Stomach (tissue), 8 donors: ENCODE measurements at regions not wholly inside any gene's neighbourhood (a gene's known extent, or its start where the extent isn't known, plus 50 kb on each side); places are given as distances from the start of the nearest gene placed in this dataset.
"Not testable (repeated sequence)": the region's sequence is repeated elsewhere in the genome, so short reads cannot be mapped to it uniquely, and the experiment has no call there.

Source experiments
- DNase-seq, 2 donors: peaks; one replicate each; pipeline versions ENCODE4 v3.0.0 to v3.0.0-alpha.2; 2013 to 2019
- H3K27ac ChIP-seq, 5 donors: fragments of 200-600 bp in 4 of 5; sonication (generic) in 4 of 5; one replicate each; pipeline ENCODE4 v1.5.1; 2013 to 2019; ENCODE audit warnings: mild to moderate bottlenecking in 1 of 5, moderate library complexity in 1 of 5
- H3K27me3 ChIP-seq, 3 donors: fragments of 200-600 bp; sonication (generic); one replicate each; pipeline ENCODE4 v1.5.1; 2017 to 2019; ENCODE audit warnings: mixed run types in 1 of 3
- H3K36me3 ChIP-seq, 4 donors: fragments of 200-600 bp; sonication (generic); 1 replicate in 3 of 4; 2 replicates in 1 of 4; pipeline ENCODE4 v1.5.1; 2016 to 2019
- H3K4me1 ChIP-seq, 4 donors: fragments of 200-600 bp; sonication (generic); one replicate each; pipeline ENCODE4 v1.5.1; 2016 to 2019
- H3K4me3 ChIP-seq, 4 donors: fragments of 200-600 bp; sonication (generic) in 3 of 4; one replicate each; pipeline ENCODE4 v1.5.1; 2016 to 2019; ENCODE audit warnings: mild to moderate bottlenecking in 1 of 4
- H3K9me3 ChIP-seq, 4 donors: fragments of 200-600 bp; sonication (generic); one replicate each; pipeline ENCODE4 v1.5.1; 2016 to 2019
- CTCF ChIP-seq, 7 experiments: fragments of 450-650 bp in 4 of 7; fragments of 200-600 bp in 3 of 7; sonication (generic) in 3 of 7; IDR thresholded peaks; one replicate each; pipeline ENCODE4 v1.5.1; 2016 to 2019; ENCODE audit warnings: antibody characterized with exemption in 7 of 7, control low read depth in 2 of 7, mild to moderate bottlenecking in 1 of 7
- EP300 ChIP-seq: sonication (generic); formaldehyde crosslinking; IDR thresholded peaks from one replicate; pipeline ENCODE4 v1.6.1; 2017; ENCODE audit warnings: antibody characterized with exemption
- POLR2A ChIP-seq, 4 donors: fragments of 450-650 bp; IDR thresholded peaks; one replicate each; pipeline ENCODE4 v1.6.1; 2016; ENCODE audit warnings: antibody characterized with exemption in 4 of 4, control low read depth in 2 of 4, mild to moderate bottlenecking in 1 of 4, moderate library complexity in 1 of 4
- POLR2AphosphoS5 ChIP-seq, 3 donors: sonication (generic); formaldehyde crosslinking; IDR thresholded peaks; one replicate each; pipeline ENCODE4 v1.6.1; 2016; ENCODE audit warnings: antibody characterized with exemption in 3 of 3
- WGBS, 5 donors: extraction: QIAGEN DNeasy Blood & Tissue Kit in 3 of 5; methylation state at CpG; one replicate each; pipeline versions ENCODE4 v1.1.5 to v1.1.7; 2013 to 2018; 5-methylcytosine and 5-hydroxymethylcytosine counted together
- intact Hi-C: fragments of 100-400 bp; cut with DNase I; formaldehyde crosslinking; loops from one replicate; pipeline ENCODE4 v1.15.1; 2023; ENCODE audit warnings: low total_unique reads
- donor health status: healthy with polysubstance abuse.
- donor health status: Bipolar disorder and iron deficiency.
- donor health status: healthy.

GRCh38 chr12:88895634-88896033 lies 315.4 kb upstream of the KITLG start:
- H3K4me1 ChIP-seq, result no peaks in the 10 kb centered on the region
- TF ChIP-seq EP300 (no peak), CTCF (IDR thresholded peaks at IDR 0.05) (no peak), POLR2A (IDR thresholded peaks at IDR 0.05) (no peak), POLR2AphosphoS5 (IDR thresholded peaks at IDR 0.05) (no peak)
- no peaks in the 10 kb centered on the region for H3K9me3 ChIP-seq
- peak in 1 of 2 donors; percentile 7 for DNase-seq
- WGBS, 5 donors, result 39 to 51% (median 49%) methylated on average over 1 of the region's 1 CpG
- H3K27me3 ChIP-seq, result no peaks in the 10 kb centered on the region
- intact Hi-C loops, result no loop called here
- H3K27ac ChIP-seq, result no peak overlapping the region
- H3K36me3 ChIP-seq, result no peaks in the 10 kb centered on the region
- no peak overlapping the region for H3K4me3 ChIP-seq

GRCh38 chr12:88893801-88894200 lies 313.5 kb upstream of the KITLG start:
- no peaks in the 10 kb centered on the region for H3K36me3 ChIP-seq

GRCh38 chr12:88891434-88891833 lies 311.2 kb upstream of the KITLG start:
- H3K9me3 ChIP-seq, H3K27ac ChIP-seq, H3K4me3 ChIP-seq, H3K27me3 ChIP-seq, H3K36me3 ChIP-seq, DNase-seq, H3K4me1 ChIP-seq, intact Hi-C loops: not testable (repeated sequence)
- 95 to 97% (median 96%) methylated on average over 11 of the region's 11 CpGs for WGBS, 5 donors

More at GRCh38 chr12:88893801-88894200, 313.5 kb upstream of the KITLG start:
- no peak for DNase-seq
- TF ChIP-seq POLR2AphosphoS5 (IDR thresholded peaks at IDR 0.05), result no peak
- TF ChIP-seq EP300, result no peak
- TF ChIP-seq CTCF (IDR thresholded peaks at IDR 0.05), result no peak
- H3K27ac ChIP-seq, result no peak overlapping the region
- H3K9me3 ChIP-seq, result no peaks in the 10 kb centered on the region
- intact Hi-C loops, result no loop called here
- no peak overlapping the region for H3K4me3 ChIP-seq
- WGBS, 5 donors, result 80 to 90% (median 84%) methylated on average over 3 of the region's 3 CpGs
- no peaks in the 10 kb centered on the region for H3K27me3 ChIP-seq
- no peaks in the 10 kb centered on the region for H3K4me1 ChIP-seq

GRCh38 chr12:88889326-88890110 lies 309.2 kb upstream of the KITLG start:
- H3K4me1 ChIP-seq, result no peaks in the 10 kb centered on the region
- WGBS, 5 donors, result 74 to 90% (median 84%) methylated on average over 2 of the region's 2 CpGs
- DNase-seq, result peak in 1 of 2 donors; percentile 9
- no peak for TF ChIP-seq POLR2A (IDR thresholded peaks at IDR 0.05)
- intact Hi-C loops, result no loop called here
- H3K9me3 ChIP-seq, result no peaks in the 10 kb centered on the region
- H3K27me3 ChIP-seq, result no peaks in the 10 kb centered on the region
- no peak overlapping the region for H3K27ac ChIP-seq
- H3K36me3 ChIP-seq, result no peaks in the 10 kb centered on the region
- H3K4me3 ChIP-seq, result no peak overlapping the region

GRCh38 chr12:88884600-88884999 lies 304.3 kb upstream of the KITLG start:
- no peaks in the 10 kb centered on the region for H3K9me3 ChIP-seq
- no peak for TF ChIP-seq POLR2AphosphoS5 (IDR thresholded peaks at IDR 0.05)
- no peak for TF ChIP-seq CTCF (IDR thresholded peaks at IDR 0.05)
- TF ChIP-seq POLR2A (IDR thresholded peaks at IDR 0.05), result no peak
- no peak for TF ChIP-seq EP300
- no peak overlapping the region for H3K4me3 ChIP-seq
- intact Hi-C loops, result no loop called here
- DNase-seq, result no peak
- H3K36me3 ChIP-seq, result no peaks in the 10 kb centered on the region
- H3K4me1 ChIP-seq, result no peaks in the 10 kb centered on the region
- no peaks in the 10 kb centered on the region for H3K27me3 ChIP-seq
- 88 to 95% (median 91%) methylated on average over 2 of the region's 2 CpGs for WGBS, 5 donors
- no peak overlapping the region for H3K27ac ChIP-seq
